GM19324 (cell line): ENCODE measurements at regions not wholly inside any gene's neighbourhood (a gene's known extent, or its start where the extent isn't known, plus 50 kb on each side); places are given as distances from the start of the nearest gene placed in this dataset.

Experiments
- ATAC-seq: cut with Tn5 transposase; IDR thresholded peaks from one replicate; pipeline ENCODE4 v1.9.1; 2021; ENCODE audit warnings: mild to moderate bottlenecking, moderate library complexity; ENCODE audit not compliant: unreplicated experiment, low FRiP score

DNA sequence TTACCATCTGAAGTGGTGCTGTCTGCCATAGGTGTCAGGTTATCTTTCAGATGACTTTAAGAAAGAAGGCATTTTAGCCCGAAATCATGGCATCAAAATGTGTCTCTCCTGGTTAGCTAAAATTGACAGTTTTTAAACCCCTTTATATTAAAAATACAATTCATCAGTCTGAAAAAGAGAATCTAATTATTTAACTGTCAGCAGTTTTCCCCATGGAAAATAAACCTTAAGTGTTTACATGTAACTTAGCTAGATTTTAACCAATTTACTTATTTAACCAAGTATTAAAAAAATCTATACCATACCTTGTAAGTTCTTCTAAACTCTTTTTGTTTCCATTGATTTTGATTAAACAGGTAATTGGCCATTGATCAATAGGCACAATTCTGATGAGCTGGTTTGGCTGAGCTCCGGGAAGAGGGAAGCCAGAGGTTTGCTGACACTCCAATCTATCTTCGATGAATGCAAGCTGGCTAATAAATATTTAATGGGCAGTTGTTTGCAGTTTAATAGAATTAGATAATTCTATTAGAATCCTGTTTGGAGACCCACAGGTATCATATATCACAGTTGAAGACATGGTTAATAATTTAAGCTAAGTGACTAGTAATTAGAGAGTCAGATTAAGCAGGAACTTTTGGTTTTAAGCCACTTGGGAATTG lies 114.0 kb downstream of the MAT2B start:
- ATAC-seq: no peak

GRCh38 chr5:163619951-163620350 lies 114.5 kb downstream of the MAT2B start:
- no peak for ATAC-seq

GRCh38 chr5:163622799-163623198 lies 117.4 kb downstream of the MAT2B start:
- ATAC-seq: no peak

DNA sequence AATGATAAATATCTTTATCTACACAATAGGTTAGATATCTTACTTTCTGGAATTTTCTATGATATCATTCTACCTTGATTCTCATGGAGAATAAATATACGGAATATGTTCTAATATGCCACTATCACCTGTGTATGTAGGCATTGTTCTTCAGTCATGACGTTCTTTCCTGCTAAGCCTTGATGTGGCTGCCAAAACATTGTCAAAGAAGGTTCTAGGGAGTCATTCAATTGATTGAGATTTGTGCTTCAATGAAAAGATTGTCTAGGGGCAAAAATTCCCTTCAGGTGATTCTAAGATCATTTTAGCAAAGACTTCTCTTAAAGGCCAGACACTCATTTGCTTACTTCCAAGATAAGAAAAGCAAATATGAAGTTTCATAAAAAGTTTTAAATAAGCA lies 118.1 kb downstream of the MAT2B start:
- ATAC-seq: no peak

DNA sequence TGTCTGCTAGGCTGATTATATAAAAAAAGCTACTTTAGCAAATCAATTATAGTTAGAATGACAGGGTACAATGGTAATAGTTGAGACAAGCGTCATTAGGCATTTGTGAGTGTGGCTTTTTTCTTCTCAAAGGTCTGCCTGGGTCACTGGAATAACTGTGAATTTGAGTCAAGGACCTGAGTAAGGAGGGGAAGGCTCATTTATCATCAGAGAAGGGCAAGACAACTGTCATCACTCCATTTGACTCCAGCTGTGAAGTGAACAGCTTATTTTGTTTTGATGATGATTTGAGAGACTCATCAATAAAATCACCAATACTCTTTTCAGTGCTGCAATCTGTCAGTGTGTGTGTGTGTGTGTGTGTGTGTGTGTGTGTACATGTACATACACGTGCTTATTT lies 118.6 kb downstream of the MAT2B start:
- no peak for ATAC-seq

DNA sequence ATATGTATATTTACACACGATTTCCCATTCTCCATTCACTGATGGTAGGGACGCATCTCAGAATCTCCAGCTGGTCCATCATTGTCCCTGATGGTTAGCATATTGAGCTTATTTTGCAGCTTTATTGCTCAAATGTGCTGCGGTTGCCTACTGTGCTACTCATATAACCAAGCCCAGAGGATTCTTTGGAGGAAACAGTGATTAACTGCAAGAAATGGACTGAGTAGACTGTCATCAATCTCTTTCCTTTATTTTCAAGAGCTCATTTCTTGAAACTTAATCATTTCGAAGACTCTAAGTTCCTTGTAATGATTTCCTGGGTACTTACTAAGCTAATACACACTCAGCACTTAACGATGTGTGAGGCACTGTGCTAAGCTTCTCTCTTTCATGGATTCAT lies 119.0 kb downstream of the MAT2B start:
- ATAC-seq: no peak

GRCh38 chr5:163626904-163627434 lies 121.5 kb downstream of the MAT2B start:
- no peak for ATAC-seq

DNA sequence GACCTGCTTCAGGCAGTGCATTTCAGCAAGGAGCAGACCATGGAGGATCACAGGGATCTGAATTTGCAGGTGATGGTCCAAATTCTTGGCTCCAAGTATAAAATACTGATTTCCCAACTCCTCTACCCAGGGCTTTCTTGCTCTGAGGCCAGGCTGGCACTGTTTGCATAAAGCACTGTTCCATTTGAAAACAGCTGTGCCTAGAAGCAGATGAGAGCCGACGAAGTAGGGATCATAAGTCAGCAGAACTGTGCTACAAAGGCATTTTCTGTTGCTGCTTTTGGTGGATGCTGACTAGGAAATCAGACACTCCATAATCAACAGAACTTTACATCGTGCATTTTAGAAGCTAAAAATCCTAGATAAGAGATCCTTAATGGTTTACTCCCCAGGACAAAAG lies 126.4 kb downstream of the MAT2B start:
- no peak for ATAC-seq

GRCh38 chr5:163633926-163634460 lies 128.6 kb downstream of the MAT2B start:
- no peak for ATAC-seq

DNA sequence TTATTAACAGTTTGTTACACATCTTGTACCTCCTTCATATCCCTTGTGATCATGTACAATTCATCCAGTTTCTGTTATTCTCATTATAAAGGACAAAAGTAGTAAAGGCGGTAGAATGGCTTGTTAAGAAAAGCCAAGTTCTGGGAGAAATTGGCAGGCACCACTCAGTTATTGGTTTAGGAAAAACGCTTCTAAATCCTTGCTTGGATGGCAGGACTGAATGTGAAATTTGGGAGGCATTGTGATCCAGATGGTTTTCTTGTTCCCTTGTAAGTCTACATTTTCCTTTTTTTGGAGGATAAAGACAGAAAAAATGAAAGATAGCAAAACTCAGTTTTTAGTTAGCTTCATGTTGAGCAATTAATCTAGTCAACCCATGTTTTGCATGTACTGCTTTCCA lies 130.2 kb downstream of the MAT2B start:
- ATAC-seq: no peak

DNA sequence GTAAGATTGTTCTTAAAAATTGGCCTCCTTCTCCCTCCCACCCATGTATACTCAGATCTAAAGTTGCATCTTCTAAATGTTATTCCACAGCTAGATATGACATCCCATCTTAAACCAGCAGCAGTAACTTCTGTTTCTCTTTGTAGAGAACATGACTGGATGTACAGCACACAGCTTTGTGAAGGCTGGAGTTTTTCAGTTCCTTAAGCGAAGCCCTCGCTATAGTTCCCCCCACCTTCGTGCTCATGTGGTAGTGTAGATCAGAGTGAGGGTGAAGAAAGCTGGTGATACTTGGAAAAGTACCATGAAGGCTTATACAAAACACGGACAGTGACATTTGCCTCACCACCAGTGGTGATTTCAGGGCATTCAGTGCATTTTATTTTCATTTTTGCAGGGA lies 137.5 kb downstream of the MAT2B start:
- ATAC-seq: no peak

DNA sequence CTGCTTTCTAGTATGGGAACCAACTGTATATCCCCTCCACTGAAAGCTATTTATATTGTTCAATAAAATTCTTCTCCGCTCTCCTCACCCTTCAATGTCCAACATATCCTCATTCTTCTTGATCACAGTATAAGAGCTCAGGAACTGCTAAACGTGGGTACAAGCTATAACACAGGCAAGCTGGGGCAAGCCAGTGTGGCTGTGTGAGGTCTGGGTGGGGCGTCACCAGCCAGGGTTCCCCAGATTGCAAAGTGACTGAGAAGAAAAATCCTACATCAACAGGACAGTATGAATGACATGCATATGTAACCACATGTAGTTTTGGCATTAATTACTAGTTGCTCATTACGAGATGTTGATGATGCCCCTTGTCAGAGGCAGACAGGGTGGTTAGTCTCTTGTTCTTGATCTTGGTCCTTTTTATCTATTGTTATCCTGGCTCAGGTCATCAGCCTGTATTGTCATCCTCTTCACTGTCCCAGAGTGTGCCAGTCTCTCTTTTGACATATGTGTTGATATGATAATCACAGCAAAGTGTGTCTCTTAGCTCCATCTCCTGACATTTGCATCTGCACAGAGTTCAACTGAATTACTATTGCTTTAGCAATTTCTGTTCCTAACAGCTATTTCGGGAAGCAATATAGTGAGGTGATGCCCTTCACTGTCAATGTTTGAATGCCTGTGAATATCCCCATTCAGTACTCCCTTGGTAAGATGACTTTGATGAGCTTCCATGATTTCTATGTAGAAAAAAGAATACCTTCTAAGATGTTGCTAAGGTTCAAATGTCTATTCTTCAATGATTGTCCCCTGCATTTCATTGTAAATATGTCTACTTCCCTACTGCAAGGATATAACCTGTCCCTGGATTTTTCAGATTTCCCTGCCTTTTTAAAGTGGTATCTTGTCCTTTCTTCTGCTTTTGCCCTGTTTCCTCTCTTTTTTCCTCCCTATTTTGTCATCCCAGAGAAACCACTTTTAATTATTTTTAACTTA lies 140.3 kb downstream of the MAT2B start:
- ATAC-seq: no peak

DNA sequence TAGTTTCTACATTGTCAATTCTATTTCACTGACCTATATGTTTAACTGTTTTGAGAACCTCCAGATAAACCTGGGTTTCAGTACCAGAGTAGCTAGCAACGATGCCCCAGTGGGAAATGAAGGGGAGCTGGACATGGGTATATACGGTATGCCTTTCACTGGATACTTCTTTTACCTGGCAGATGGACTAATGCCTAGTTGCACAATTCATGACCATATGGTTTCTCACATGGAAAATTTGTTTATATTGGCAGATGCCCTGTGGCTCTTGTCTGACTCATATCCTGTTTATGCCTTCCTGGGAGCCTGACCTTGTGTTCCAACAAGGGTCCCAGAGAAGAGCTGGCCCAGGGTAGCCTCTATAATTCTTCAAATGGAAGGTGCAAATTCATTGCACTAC lies 144.1 kb downstream of the MAT2B start:
- ATAC-seq: no peak

GRCh38 chr5:163653526-163653925 lies 148.1 kb downstream of the MAT2B start:
- no peak for ATAC-seq

GRCh38 chr5:163658702-163659567 lies 153.5 kb downstream of the MAT2B start:
- no peak for ATAC-seq

- no peak for ATAC-seq
These were observed 154.1 kb downstream of the MAT2B start for GRCh38 chr5:163659568-163659902.

DNA sequence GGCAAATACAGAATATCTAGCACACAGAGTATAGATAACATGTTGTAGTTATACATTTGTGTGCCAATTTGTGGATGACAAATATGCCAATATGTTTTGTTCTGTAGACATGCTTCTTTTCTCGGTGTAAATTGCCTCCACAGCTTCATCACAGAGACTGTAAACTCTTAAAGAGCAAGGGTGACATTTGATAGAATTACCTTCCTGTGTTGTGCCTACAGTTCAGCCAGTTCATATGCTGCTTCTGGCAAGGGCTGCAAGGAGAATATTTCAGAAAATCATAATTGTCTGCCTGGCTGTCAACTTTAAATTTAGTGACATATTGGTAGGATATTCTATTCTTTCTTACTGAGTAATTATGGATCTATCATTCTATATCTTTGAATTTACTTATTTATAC lies 155.1 kb downstream of the MAT2B start:
- no peak for ATAC-seq

GRCh38 chr5:163661360-163661759 lies 155.9 kb downstream of the MAT2B start:
- no peak for ATAC-seq

GRCh38 chr5:163670036-163670435 lies 164.6 kb downstream of the MAT2B start:
- ATAC-seq: no peak

GRCh38 chr5:163677092-163677491 lies 171.7 kb downstream of the MAT2B start:
- ATAC-seq: no peak
